Cardiac muscle cell (in vitro differentiated cells and primary cell): ENCODE measurements at regions not wholly inside any gene's neighbourhood (a gene's known extent, or its start where the extent isn't known, plus 50 kb on each side); places are given as distances from the start of the nearest gene placed in this dataset.
A peak's percentile ranks its signal among the peaks of the same experiment; 100 is the strongest.

Experiments used
- DNase-seq, 2 donors: peaks; one replicate each; pipeline versions ENCODE4 v3.0.0 to v3.0.0-alpha.2; 2010 to 2017; ENCODE audit warnings: low read depth in 1 of 2, low spot score in 1 of 2
- H3K27ac ChIP-seq: fragments of 200-600 bp; sonication (generic); 2 replicates; pipeline ENCODE4 v1.5.1; 2016
- H3K27me3 ChIP-seq: fragments of 200-600 bp; sonication (generic); 2 replicates; pipeline ENCODE4 v1.6.0; 2016; ENCODE audit warnings: control low read depth
- H3K36me3 ChIP-seq: fragments of 200-600 bp; sonication (generic); 2 replicates; pipeline ENCODE4 v1.5.1; 2016; ENCODE audit warnings: control low read depth
- H3K4me1 ChIP-seq: fragments of 200-600 bp; sonication (generic); 2 replicates; pipeline ENCODE4 v1.8.1; 2017; ENCODE audit warnings: low read depth, mild to moderate bottlenecking, mixed run types
- H3K4me3 ChIP-seq: fragments of 200-600 bp; sonication (generic); 2 replicates; pipeline ENCODE4 v1.5.1; 2016; ENCODE audit warnings: mild to moderate bottlenecking
- H3K9me3 ChIP-seq: fragments of 200-600 bp; sonication (generic); 2 replicates; pipeline ENCODE4 v1.5.1; 2017; ENCODE audit warnings: low read depth, mild to moderate bottlenecking, control low read depth
- CTCF ChIP-seq: IDR thresholded peaks from 2 replicates; pipeline ENCODE4 v1.5.1; 2012; ENCODE audit warnings: low read depth, mild to moderate bottlenecking, low read length

GRCh38 chr2:41878716-41879234 lies 169.0 kb upstream of the PKDCC start:
- peak in 1 of 2 donors; percentile 50 for DNase-seq
- peak overlapping the region; percentile 61 for H3K27ac ChIP-seq
- H3K9me3 ChIP-seq = no peaks in the 10 kb centered on the region
- no peaks in the 10 kb centered on the region for H3K27me3 ChIP-seq
- no peaks in the 10 kb centered on the region for H3K36me3 ChIP-seq
- TF ChIP-seq CTCF = no peak
- H3K4me1 ChIP-seq = peaks cover 21% of the 10 kb centered on the region
- no peak overlapping the region for H3K4me3 ChIP-seq

- DNase-seq = peak; percentile 48 to 69
- H3K4me1 ChIP-seq = peaks cover 21% of the 10 kb centered on the region
These were observed 168.4 kb upstream of the PKDCC start for GRCh38 chr2:41879235-41879916.

GRCh38 chr2:41880561-41881243 lies 167.1 kb upstream of the PKDCC start:
- Histone ChIP-seq H3K4me1 (peaks cover 22% of the 10 kb centered on the region), H3K4me3 (no peak overlapping the region), H3K9me3 (no peaks in the 10 kb centered on the region), H3K27ac (peak overlapping the region; percentile 61), H3K36me3 (no peaks in the 10 kb centered on the region), H3K27me3 (no peaks in the 10 kb centered on the region)
- TF ChIP-seq CTCF = no peak
- peak in 1 of 2 donors; percentile 35 for DNase-seq

More at GRCh38 chr2:41879235-41879916, 168.4 kb upstream of the PKDCC start:
- no peaks in the 10 kb centered on the region for H3K36me3 ChIP-seq
- no peaks in the 10 kb centered on the region for H3K27me3 ChIP-seq
- H3K27ac ChIP-seq = peak overlapping the region; percentile 61
- no peak for TF ChIP-seq CTCF
- H3K4me3 ChIP-seq = no peak overlapping the region
- no peaks in the 10 kb centered on the region for H3K9me3 ChIP-seq

- no peaks in the 10 kb centered on the region for H3K36me3 ChIP-seq
- TF ChIP-seq CTCF = no peak
- H3K4me3 ChIP-seq = no peak overlapping the region
- no peaks in the 10 kb centered on the region for H3K27me3 ChIP-seq
- DNase-seq = peak in 1 of 2 donors; percentile 92
- H3K9me3 ChIP-seq = no peaks in the 10 kb centered on the region
- no peak overlapping the region for H3K27ac ChIP-seq
- peaks cover 27% of the 10 kb centered on the region for H3K4me1 ChIP-seq
These were observed 166.6 kb upstream of the PKDCC start for GRCh38 chr2:41881249-41881648.

- no peaks in the 10 kb centered on the region for H3K9me3 ChIP-seq
- peaks cover 24% of the 10 kb centered on the region for H3K4me1 ChIP-seq
- no peak for DNase-seq
- no peak overlapping the region for H3K4me3 ChIP-seq
- TF ChIP-seq CTCF = no peak
- H3K36me3 ChIP-seq = no peaks in the 10 kb centered on the region
- no peaks in the 10 kb centered on the region for H3K27me3 ChIP-seq
- H3K27ac ChIP-seq = no peak overlapping the region
These were observed 163.1 kb upstream of the PKDCC start for GRCh38 chr2:41884718-41885117.
